DND-41 (cell line): ENCODE measurements at regions not wholly inside any gene's neighbourhood (a gene's known extent, or its start where the extent isn't known, plus 50 kb on each side); places are given as distances from the start of the nearest gene placed in this dataset.

Experiments
- CTCF ChIP-seq: IDR thresholded peaks from 2 replicates; pipeline ENCODE4 v1.5.1; 2012; ENCODE audit warnings: borderline replicate concordance, low read length, moderate library complexity, mild to moderate bottlenecking; ENCODE audit not compliant: poor library complexity, severe bottlenecking; ENCODE audit errors: extremely low read depth
- EZH2 ChIP-seq: IDR thresholded peaks from 3 replicates; pipeline ENCODE4 v1.6.1; 2012; ENCODE audit warnings: borderline replicate concordance, low read depth, mild to moderate bottlenecking, moderate library complexity, low read length, inconsistent platforms; ENCODE audit not compliant: severe bottlenecking

GRCh38 chr12:97923546-97923945 lies 460.9 kb downstream of the RMST start:
- TF ChIP-seq CTCF (no peak), EZH2 (no peak)
